Stimulated activated naive CD8-positive, alpha-beta T cell treated with anti-CD3 and anti-CD28 coated beads, Interleukin-15, Interleukin-2, amounts not matched to agents 100 ng/mL and 50 ng/mL, for 24 hours (primary cell): ENCODE measurements at regions not wholly inside any gene's neighbourhood (a gene's known extent, or its start where the extent isn't known, plus 50 kb on each side); places are given as distances from the start of the nearest gene placed in this dataset.
"Not testable (repeated sequence)": the region's sequence is repeated elsewhere in the genome, so short reads cannot be mapped to it uniquely, and the experiment has no call there.

Experiments
- H3K27ac Mint-ChIP-seq: one replicate; pipeline ENCODE4 v1.8.0; 2021; ENCODE audit warnings: mild to moderate bottlenecking, mixed read lengths
- H3K27me3 Mint-ChIP-seq: one replicate; pipeline ENCODE4 v1.8.0; 2021; ENCODE audit warnings: mixed read lengths
- H3K36me3 Mint-ChIP-seq: one replicate; pipeline ENCODE4 v1.8.0; 2021; ENCODE audit warnings: low read depth, mixed read lengths
- H3K4me1 Mint-ChIP-seq: one replicate; pipeline ENCODE4 v1.8.0; 2021; ENCODE audit warnings: low read depth, mixed read lengths
- H3K4me3 Mint-ChIP-seq: one replicate; pipeline ENCODE4 v1.8.0; 2021; ENCODE audit warnings: mild to moderate bottlenecking, mixed read lengths
- H3K9me3 Mint-ChIP-seq: one replicate; pipeline ENCODE4 v1.8.0; 2021; ENCODE audit warnings: mixed read lengths

- no peak overlapping the region for H3K4me3 Mint-ChIP-seq
- H3K9me3 Mint-ChIP-seq = no peaks in the 10 kb centered on the region
- no peaks in the 10 kb centered on the region for H3K27me3 Mint-ChIP-seq
- no peaks in the 10 kb centered on the region for H3K36me3 Mint-ChIP-seq
- no peak overlapping the region for H3K27ac Mint-ChIP-seq
- H3K4me1 Mint-ChIP-seq = no peaks in the 10 kb centered on the region
Observed at GRCh38 chr15:77877869-77878577, 199.5 kb downstream of the TBC1D2B start.

- not testable (repeated sequence) for H3K4me3 Mint-ChIP-seq, H3K4me1 Mint-ChIP-seq, H3K27ac Mint-ChIP-seq, H3K36me3 Mint-ChIP-seq, H3K27me3 Mint-ChIP-seq, H3K9me3 Mint-ChIP-seq
Observed at GRCh38 chr15:77876107-77876820, 201.2 kb downstream of the TBC1D2B start.

- H3K36me3 Mint-ChIP-seq, H3K4me3 Mint-ChIP-seq, H3K4me1 Mint-ChIP-seq, H3K27ac Mint-ChIP-seq, H3K27me3 Mint-ChIP-seq, H3K9me3 Mint-ChIP-seq: not testable (repeated sequence)
Observed at GRCh38 chr15:77875066-77875721, 202.3 kb downstream of the TBC1D2B start.

- Mint-ChIP-seq H3K9me3 (no peaks in the 10 kb centered on the region), H3K36me3 (no peaks in the 10 kb centered on the region), H3K27ac (no peak overlapping the region)
Observed at GRCh38 chr15:77874063-77874462, 203.4 kb downstream of the TBC1D2B start.

GRCh38 chr15:77872521-77873425 lies 204.7 kb downstream of the TBC1D2B start:
- H3K27me3 Mint-ChIP-seq, H3K9me3 Mint-ChIP-seq, H3K4me1 Mint-ChIP-seq, H3K4me3 Mint-ChIP-seq, H3K27ac Mint-ChIP-seq, H3K36me3 Mint-ChIP-seq: not testable (repeated sequence)

More at GRCh38 chr15:77874063-77874462, 203.4 kb downstream of the TBC1D2B start:
- Mint-ChIP-seq H3K27me3 (no peaks in the 10 kb centered on the region), H3K4me1 (no peaks in the 10 kb centered on the region), H3K4me3 (no peak overlapping the region)

- Mint-ChIP-seq H3K9me3 (no peaks in the 10 kb centered on the region), H3K27ac (no peak overlapping the region), H3K36me3 (no peaks in the 10 kb centered on the region), H3K27me3 (no peaks in the 10 kb centered on the region), H3K4me1 (no peaks in the 10 kb centered on the region), H3K4me3 (no peak overlapping the region)
Observed at GRCh38 chr15:77871852-77872371, 205.6 kb downstream of the TBC1D2B start.

- H3K27ac Mint-ChIP-seq = no peak overlapping the region
- no peaks in the 10 kb centered on the region for H3K27me3 Mint-ChIP-seq
- no peaks in the 10 kb centered on the region for H3K36me3 Mint-ChIP-seq
- no peaks in the 10 kb centered on the region for H3K4me1 Mint-ChIP-seq
- H3K4me3 Mint-ChIP-seq = no peak overlapping the region
- no peaks in the 10 kb centered on the region for H3K9me3 Mint-ChIP-seq
Observed at GRCh38 chr15:77870195-77871065, 207.1 kb downstream of the TBC1D2B start.

- no peaks in the 10 kb centered on the region for H3K4me1 Mint-ChIP-seq
- no peaks in the 10 kb centered on the region for H3K36me3 Mint-ChIP-seq
- no peak overlapping the region for H3K27ac Mint-ChIP-seq
- no peaks in the 10 kb centered on the region for H3K9me3 Mint-ChIP-seq
- no peak overlapping the region for H3K4me3 Mint-ChIP-seq
- H3K27me3 Mint-ChIP-seq = no peaks in the 10 kb centered on the region
Observed at GRCh38 chr15:77869021-77869895, 208.3 kb downstream of the TBC1D2B start.

- H3K4me1 Mint-ChIP-seq, H3K4me3 Mint-ChIP-seq, H3K27me3 Mint-ChIP-seq, H3K9me3 Mint-ChIP-seq, H3K27ac Mint-ChIP-seq, H3K36me3 Mint-ChIP-seq: not testable (repeated sequence)
Observed at GRCh38 chr15:77868048-77868629, 209.4 kb downstream of the TBC1D2B start.

- no peaks in the 10 kb centered on the region for H3K4me1 Mint-ChIP-seq
- H3K9me3 Mint-ChIP-seq = no peaks in the 10 kb centered on the region
- no peaks in the 10 kb centered on the region for H3K36me3 Mint-ChIP-seq
- no peaks in the 10 kb centered on the region for H3K27me3 Mint-ChIP-seq
- no peak overlapping the region for H3K27ac Mint-ChIP-seq
- H3K4me3 Mint-ChIP-seq = no peak overlapping the region
Observed at GRCh38 chr15:77867266-77868047, 210.1 kb downstream of the TBC1D2B start.

- Mint-ChIP-seq H3K36me3 (no peaks in the 10 kb centered on the region), H3K27me3 (no peaks in the 10 kb centered on the region), H3K9me3 (no peaks in the 10 kb centered on the region), H3K4me1 (no peaks in the 10 kb centered on the region), H3K27ac (no peak overlapping the region), H3K4me3 (no peak overlapping the region)
Observed at GRCh38 chr15:77866596-77867125, 210.8 kb downstream of the TBC1D2B start.

GRCh38 chr15:77866186-77866585 lies 211.3 kb downstream of the TBC1D2B start:
- no peaks in the 10 kb centered on the region for H3K27me3 Mint-ChIP-seq
- no peaks in the 10 kb centered on the region for H3K4me1 Mint-ChIP-seq
- no peak overlapping the region for H3K27ac Mint-ChIP-seq
- H3K36me3 Mint-ChIP-seq = no peaks in the 10 kb centered on the region
- no peaks in the 10 kb centered on the region for H3K9me3 Mint-ChIP-seq
- no peak overlapping the region for H3K4me3 Mint-ChIP-seq
